Osteoblast (primary cell): ENCODE measurements at regions not wholly inside any gene's neighbourhood (a gene's known extent, or its start where the extent isn't known, plus 50 kb on each side); places are given as distances from the start of the nearest gene placed in this dataset.

ENCODE experiments used
- DNase-seq: peaks from one replicate; pipeline ENCODE4 v3.0.0; 2011; ENCODE audit warnings: low spot score, mixed read lengths; ENCODE audit not compliant: insufficient read length; ENCODE audit errors: missing footprints
- H2AFZ ChIP-seq: 2 replicates; pipeline ENCODE4 v1.6.0; 2011; ENCODE audit warnings: mild to moderate bottlenecking, low read length
- H3K27ac ChIP-seq: 2 replicates; pipeline ENCODE4 v1.5.1; 2011; ENCODE audit warnings: mild to moderate bottlenecking, low read depth, low read length, moderate library complexity
- H3K27me3 ChIP-seq: 2 replicates; pipeline ENCODE4 v1.6.0; 2012; ENCODE audit warnings: mild to moderate bottlenecking, control low read depth, inconsistent platforms, low read length, moderate library complexity; ENCODE audit not compliant: insufficient read depth
- H3K36me3 ChIP-seq: 2 replicates; pipeline ENCODE4 v1.5.1; 2011; ENCODE audit warnings: mild to moderate bottlenecking, low read length, control low read depth, moderate library complexity; ENCODE audit not compliant: insufficient read depth
- H3K4me1 ChIP-seq: 2 replicates; pipeline ENCODE4 v1.5.1; 2011; ENCODE audit warnings: mild to moderate bottlenecking, low read length, control low read depth, moderate library complexity; ENCODE audit not compliant: insufficient read depth
- H3K4me2 ChIP-seq: 2 replicates; pipeline ENCODE4 v1.6.0; 2011; ENCODE audit warnings: mild to moderate bottlenecking, low read length; ENCODE audit not compliant: insufficient read depth
- H3K4me3 ChIP-seq: fragments of 200-600 bp; sonication (generic); 3 replicates; pipeline ENCODE4 v1.5.1; 2012; ENCODE audit warnings: mild to moderate bottlenecking, low read length, inconsistent platforms; ENCODE audit not compliant: insufficient read depth
- H3K79me2 ChIP-seq: 2 replicates; pipeline ENCODE4 v1.6.0; 2012; ENCODE audit warnings: mild to moderate bottlenecking, low read length, control low read depth, inconsistent platforms; ENCODE audit not compliant: insufficient read depth
- H3K9me3 ChIP-seq: 2 replicates; pipeline ENCODE4 v1.5.1; 2011; ENCODE audit warnings: low read depth, low read length, control low read depth
- H4K20me1 ChIP-seq: 2 replicates; pipeline ENCODE4 v1.6.0; 2012; ENCODE audit warnings: mild to moderate bottlenecking, low read length, control low read depth; ENCODE audit not compliant: insufficient read depth
- CTCF ChIP-seq: IDR thresholded peaks from 2 replicates; pipeline ENCODE4 v1.5.1; 2011; ENCODE audit warnings: mild to moderate bottlenecking, low read depth, low read length, moderate library complexity; ENCODE audit errors: extremely low read depth

- H3K4me1 ChIP-seq: peaks cover 5% of the 10 kb centered on the region
- no peaks in the 10 kb centered on the region for H4K20me1 ChIP-seq
- H2AFZ ChIP-seq: no peak overlapping the region
- no peaks in the 10 kb centered on the region for H3K27me3 ChIP-seq
- H3K36me3 ChIP-seq: no peaks in the 10 kb centered on the region
- H3K9me3 ChIP-seq: no peaks in the 10 kb centered on the region
- H3K79me2 ChIP-seq: no peaks in the 10 kb centered on the region
- no peak overlapping the region for H3K4me3 ChIP-seq
- H3K27ac ChIP-seq: no peak overlapping the region
- no peak for DNase-seq
- H3K4me2 ChIP-seq: no peak overlapping the region
- no peak for TF ChIP-seq CTCF
These were observed 139.0 kb upstream of the SERPINE2 start for GRCh38 chr2:224178056-224178455.

- H3K36me3 ChIP-seq: no peaks in the 10 kb centered on the region
- peaks cover 10% of the 10 kb centered on the region for H3K4me1 ChIP-seq
- no peak for TF ChIP-seq CTCF
- no peaks in the 10 kb centered on the region for H4K20me1 ChIP-seq
- no peaks in the 10 kb centered on the region for H3K27me3 ChIP-seq
- H3K9me3 ChIP-seq: no peaks in the 10 kb centered on the region
- no peak for DNase-seq
- H2AFZ ChIP-seq: no peak overlapping the region
- no peak overlapping the region for H3K4me2 ChIP-seq
- H3K79me2 ChIP-seq: no peaks in the 10 kb centered on the region
- H3K27ac ChIP-seq: no peak overlapping the region
- H3K4me3 ChIP-seq: no peak overlapping the region
These were observed 136.5 kb upstream of the SERPINE2 start for GRCh38 chr2:224175538-224175937.

GRCh38 chr2:224174990-224175389, 135.9 kb upstream of the SERPINE2 start:
- Histone ChIP-seq H2AFZ (no peak overlapping the region), H3K4me2 (no peak overlapping the region), H3K4me3 (no peak overlapping the region), H3K27ac (no peak overlapping the region), H3K36me3 (no peaks in the 10 kb centered on the region), H4K20me1 (no peaks in the 10 kb centered on the region), H3K9me3 (no peaks in the 10 kb centered on the region), H3K27me3 (no peaks in the 10 kb centered on the region), H3K79me2 (no peaks in the 10 kb centered on the region), H3K4me1 (peaks cover 10% of the 10 kb centered on the region)
- no peak for DNase-seq
- no peak for TF ChIP-seq CTCF

GRCh38 chr2:224174521-224174920, 135.4 kb upstream of the SERPINE2 start:
- Histone ChIP-seq H4K20me1 (no peaks in the 10 kb centered on the region), H3K4me2 (no peak overlapping the region), H3K27me3 (no peaks in the 10 kb centered on the region), H3K9me3 (no peaks in the 10 kb centered on the region), H3K79me2 (no peaks in the 10 kb centered on the region), H3K36me3 (no peaks in the 10 kb centered on the region), H3K27ac (no peak overlapping the region), H2AFZ (no peak overlapping the region), H3K4me1 (peaks cover 10% of the 10 kb centered on the region), H3K4me3 (no peak overlapping the region)
- TF ChIP-seq CTCF: no peak
- no peak for DNase-seq
